ENCODE measurements at regions not wholly inside any gene's neighbourhood (a gene's known extent, or its start where the extent isn't known, plus 50 kb on each side); places are given as distances from the start of the nearest gene placed in this dataset.

DNA sequence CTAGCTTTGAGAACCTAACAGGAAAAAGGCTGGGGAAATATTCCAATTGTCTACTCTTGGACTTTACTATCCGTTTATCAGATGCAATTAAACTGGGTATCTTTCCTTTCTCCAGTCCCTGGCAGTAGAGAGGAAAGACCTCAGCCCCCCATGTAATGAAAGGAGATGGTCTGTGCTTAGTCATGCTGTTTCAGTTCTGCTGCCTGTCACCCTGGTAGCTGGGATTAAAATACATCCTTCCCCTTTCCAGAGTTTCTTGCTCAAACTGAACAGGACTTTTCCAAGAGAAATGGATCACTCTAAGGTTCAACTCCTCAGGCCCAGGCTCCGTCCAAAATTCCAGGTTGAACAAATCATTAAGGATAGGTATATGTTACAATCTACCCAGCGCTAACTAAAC, 202.9 kb downstream of the PTEN start:
- TF ChIP-seq, protein P1, sequence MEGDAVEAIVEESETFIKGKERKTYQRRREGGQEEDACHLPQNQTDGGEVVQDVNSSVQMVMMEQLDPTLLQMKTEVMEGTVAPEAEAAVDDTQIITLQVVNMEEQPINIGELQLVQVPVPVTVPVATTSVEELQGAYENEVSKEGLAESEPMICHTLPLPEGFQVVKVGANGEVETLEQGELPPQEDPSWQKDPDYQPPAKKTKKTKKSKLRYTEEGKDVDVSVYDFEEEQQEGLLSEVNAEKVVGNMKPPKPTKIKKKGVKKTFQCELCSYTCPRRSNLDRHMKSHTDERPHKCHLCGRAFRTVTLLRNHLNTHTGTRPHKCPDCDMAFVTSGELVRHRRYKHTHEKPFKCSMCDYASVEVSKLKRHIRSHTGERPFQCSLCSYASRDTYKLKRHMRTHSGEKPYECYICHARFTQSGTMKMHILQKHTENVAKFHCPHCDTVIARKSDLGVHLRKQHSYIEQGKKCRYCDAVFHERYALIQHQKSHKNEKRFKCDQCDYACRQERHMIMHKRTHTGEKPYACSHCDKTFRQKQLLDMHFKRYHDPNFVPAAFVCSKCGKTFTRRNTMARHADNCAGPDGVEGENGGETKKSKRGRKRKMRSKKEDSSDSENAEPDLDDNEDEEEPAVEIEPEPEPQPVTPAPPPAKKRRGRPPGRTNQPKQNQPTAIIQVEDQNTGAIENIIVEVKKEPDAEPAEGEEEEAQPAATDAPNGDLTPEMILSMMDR (IDR thresholded peaks at IDR 0.05 in 2 of 3, conservative IDR thresholded peaks at IDR 0.05 in 1 of 3; ENCODE audit: control insufficient read depth in 2 of 3, extremely low read depth in 1 of 3, insufficient read depth in 1 of 3, low read depth in 3 of 3, low read length in 3 of 3) = no peak
- TF ChIP-seq POLR2A (IDR thresholded peaks at IDR 0.05; ENCODE audit: low read depth, low read length) (no peak), SMAD1 (IDR thresholded peaks at IDR 0.05; ENCODE audit: low read depth, partially characterized antibody) (no peak), FOS (IDR thresholded peaks at IDR 0.05; ENCODE audit: borderline replicate concordance, extremely low read depth, insufficient read length) (no peak), ESRRA (IDR thresholded peaks at IDR 0.05; ENCODE audit: low read length) (no peak), SRF (IDR thresholded peaks at IDR 0.05; ENCODE audit: low read depth in 2 of 2, low read length in 2 of 2) (no peak), CBX5 (IDR thresholded peaks at IDR 0.05; ENCODE audit: low read depth) (no peak), EZH2 (IDR thresholded peaks at IDR 0.05; ENCODE audit: borderline replicate concordance, control insufficient read depth, low read depth, low read length) (no peak), POLR2AphosphoS5 (IDR thresholded peaks at IDR 0.05; ENCODE audit: low read length) (no peak), RAD21 (IDR thresholded peaks at IDR 0.05; ENCODE audit: insufficient read depth, low read depth, low read length) (no peak)
- TF ChIP-seq, protein P2, sequence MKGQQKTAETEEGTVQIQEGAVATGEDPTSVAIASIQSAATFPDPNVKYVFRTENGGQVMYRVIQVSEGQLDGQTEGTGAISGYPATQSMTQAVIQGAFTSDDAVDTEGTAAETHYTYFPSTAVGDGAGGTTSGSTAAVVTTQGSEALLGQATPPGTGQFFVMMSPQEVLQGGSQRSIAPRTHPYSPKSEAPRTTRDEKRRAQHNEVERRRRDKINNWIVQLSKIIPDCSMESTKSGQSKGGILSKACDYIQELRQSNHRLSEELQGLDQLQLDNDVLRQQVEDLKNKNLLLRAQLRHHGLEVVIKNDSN (IDR thresholded peaks at IDR 0.05; ENCODE audit: borderline replicate concordance, extremely low read length, insufficient read depth, low read depth, low read length) = no peak
- TF ChIP-seq, protein P3, sequence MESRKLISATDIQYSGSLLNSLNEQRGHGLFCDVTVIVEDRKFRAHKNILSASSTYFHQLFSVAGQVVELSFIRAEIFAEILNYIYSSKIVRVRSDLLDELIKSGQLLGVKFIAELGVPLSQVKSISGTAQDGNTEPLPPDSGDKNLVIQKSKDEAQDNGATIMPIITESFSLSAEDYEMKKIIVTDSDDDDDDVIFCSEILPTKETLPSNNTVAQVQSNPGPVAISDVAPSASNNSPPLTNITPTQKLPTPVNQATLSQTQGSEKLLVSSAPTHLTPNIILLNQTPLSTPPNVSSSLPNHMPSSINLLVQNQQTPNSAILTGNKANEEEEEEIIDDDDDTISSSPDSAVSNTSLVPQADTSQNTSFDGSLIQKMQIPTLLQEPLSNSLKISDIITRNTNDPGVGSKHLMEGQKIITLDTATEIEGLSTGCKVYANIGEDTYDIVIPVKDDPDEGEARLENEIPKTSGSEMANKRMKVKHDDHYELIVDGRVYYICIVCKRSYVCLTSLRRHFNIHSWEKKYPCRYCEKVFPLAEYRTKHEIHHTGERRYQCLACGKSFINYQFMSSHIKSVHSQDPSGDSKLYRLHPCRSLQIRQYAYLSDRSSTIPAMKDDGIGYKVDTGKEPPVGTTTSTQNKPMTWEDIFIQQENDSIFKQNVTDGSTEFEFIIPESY (IDR thresholded peaks at IDR 0.05) = no peak

Data from GM12878 (cell line).